ENCODE measurements at regions not wholly inside any gene's neighbourhood (a gene's known extent, or its start where the extent isn't known, plus 50 kb on each side); places are given as distances from the start of the nearest gene placed in this dataset.

DNA sequence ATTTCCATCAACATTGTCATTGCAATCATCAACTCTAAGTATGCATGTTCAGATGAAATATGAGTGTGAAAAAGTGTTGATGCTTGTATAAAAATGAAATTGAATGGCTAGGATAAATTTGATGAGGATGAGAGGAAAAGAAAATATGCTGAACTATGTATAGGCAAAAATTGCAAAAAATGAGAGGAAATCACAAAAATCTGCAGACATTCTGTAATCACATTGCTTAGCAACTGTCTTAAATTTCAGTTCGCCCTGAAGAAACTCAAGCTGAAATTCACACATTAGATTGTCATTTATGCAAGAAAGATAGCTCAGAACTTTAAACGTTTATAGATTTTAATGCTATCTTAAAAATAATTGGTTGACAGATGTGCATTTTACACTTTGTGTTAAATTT, 1098.8 kb upstream of the IGFBP7 start:
- no peak for TF ChIP-seq CTCF (IDR thresholded peaks at IDR 0.05)
- TF ChIP-seq ZFX (IDR thresholded peaks at IDR 0.05; ENCODE audit: borderline replicate concordance): no peak

Data from 22Rv1 (cell line).